ENCODE measurements at regions not wholly inside any gene's neighbourhood (a gene's known extent, or its start where the extent isn't known, plus 50 kb on each side); places are given as distances from the start of the nearest gene placed in this dataset.

GRCh38 chr2:13607139-13607538 is 890.4 kb downstream of the TRIB2 start:
- Histone ChIP-seq H3K27ac (ENCODE audit: extremely low read depth, low read depth, low read length) (no peak overlapping the region), H3K4me1 (ENCODE audit: control insufficient read depth, insufficient read depth, low read length) (no peaks in the 10 kb centered on the region), H3K4me3 (ENCODE audit: low read depth, low read length) (no peak overlapping the region), H3K36me3 (ENCODE audit: control insufficient read depth in 2 of 2, insufficient read depth in 1 of 2, low read length in 2 of 2) (no peaks in the 10 kb centered on the region), H3K9me3 (ENCODE audit: control insufficient read depth, insufficient read depth, low read depth, low read length) (no peaks in the 10 kb centered on the region)
- ChIA-PET POLR2A (no interaction called here), CTCF (no interaction called here)
- TF ChIP-seq HOXA7 (CRISPR knock-in tag; IDR thresholded peaks at IDR 0.05; ENCODE audit: borderline replicate concordance) (no peak), ZNF266 (tag by site-specific recombination; IDR thresholded peaks at IDR 0.05; ENCODE audit: low read depth) (no peak), ZNF610 (tag by site-specific recombination; IDR thresholded peaks at IDR 0.05; ENCODE audit: borderline replicate concordance) (no peak), ZNF777 (tag by site-specific recombination; IDR thresholded peaks at IDR 0.05; ENCODE audit: borderline replicate concordance) (no peak), REST (tag by site-specific recombination; IDR thresholded peaks at IDR 0.05) (no peak), SP7 (tag by site-specific recombination; IDR thresholded peaks at IDR 0.05) (no peak), ZSCAN5A (tag by site-specific recombination; IDR thresholded peaks at IDR 0.05) (no peak), MYNN (tag by site-specific recombination; IDR thresholded peaks at IDR 0.05; ENCODE audit: borderline replicate concordance) (no peak), ZNF558 (tag by site-specific recombination; IDR thresholded peaks at IDR 0.05) (no peak), ZNF175 (tag by site-specific recombination; IDR thresholded peaks at IDR 0.05) (no peak), MZF1 (tag by site-specific recombination; IDR thresholded peaks at IDR 0.05; ENCODE audit: borderline replicate concordance) (no peak)

GRCh38 chr2:13611939-13612338 is 895.2 kb downstream of the TRIB2 start:
- CTCF ChIA-PET: no interaction called here
- no peaks in the 10 kb centered on the region for H3K36me3 ChIP-seq (ENCODE audit: control insufficient read depth in 2 of 2, insufficient read depth in 1 of 2, low read length in 2 of 2)
- H3K4me1 ChIP-seq (ENCODE audit: control insufficient read depth, insufficient read depth, low read length): no peaks in the 10 kb centered on the region
- H3K27ac ChIP-seq (ENCODE audit: extremely low read depth, low read depth, low read length): no peak overlapping the region
- no peak for TF ChIP-seq ZNF341 (tag by site-specific recombination; IDR thresholded peaks at IDR 0.05; ENCODE audit: low read depth)
- POLR2A ChIA-PET: no interaction called here
- no peaks in the 10 kb centered on the region for H3K9me3 ChIP-seq (ENCODE audit: control insufficient read depth, insufficient read depth, low read depth, low read length)
- no peak overlapping the region for H3K4me3 ChIP-seq (ENCODE audit: low read depth, low read length)

GRCh38 chr2:13616059-13616458 is 899.3 kb downstream of the TRIB2 start:
- no peaks in the 10 kb centered on the region for H3K9me3 ChIP-seq (ENCODE audit: control insufficient read depth, insufficient read depth, low read depth, low read length)
- no peaks in the 10 kb centered on the region for H3K36me3 ChIP-seq (ENCODE audit: control insufficient read depth in 2 of 2, insufficient read depth in 1 of 2, low read length in 2 of 2)
- H3K4me3 ChIP-seq (ENCODE audit: low read depth, low read length): no peak overlapping the region
- ChIA-PET CTCF (no interaction called here), POLR2A (no interaction called here)
- no peaks in the 10 kb centered on the region for H3K4me1 ChIP-seq (ENCODE audit: control insufficient read depth, insufficient read depth, low read length)
- no peak overlapping the region for H3K27ac ChIP-seq (ENCODE audit: extremely low read depth, low read depth, low read length)
- TF ChIP-seq ZBTB26 (tag by site-specific recombination; optimal IDR thresholded peaks at IDR 0.05) (no peak), ZNF548 (tag by site-specific recombination; IDR thresholded peaks at IDR 0.05) (no peak), ZNF600 (tag by site-specific recombination; IDR thresholded peaks at IDR 0.05) (no peak), ZFP41 (tag by site-specific recombination; IDR thresholded peaks at IDR 0.05; ENCODE audit: borderline replicate concordance) (no peak), PRDM4 (tag by site-specific recombination; IDR thresholded peaks at IDR 0.05) (no peak), ZNF76 (tag by site-specific recombination; IDR thresholded peaks at IDR 0.05; ENCODE audit: borderline replicate concordance, low read depth) (no peak), CTCF (tag by site-specific recombination; IDR thresholded peaks at IDR 0.05) (no peak), ZBTB20 (tag by site-specific recombination; IDR thresholded peaks at IDR 0.05) (no peak), ELK4 (IDR thresholded peaks at IDR 0.05; ENCODE audit: borderline replicate concordance, low read depth, low read length) (no peak)
